ENCODE measurements at regions not wholly inside any gene's neighbourhood (a gene's known extent, or its start where the extent isn't known, plus 50 kb on each side); places are given as distances from the start of the nearest gene placed in this dataset.

DNA sequence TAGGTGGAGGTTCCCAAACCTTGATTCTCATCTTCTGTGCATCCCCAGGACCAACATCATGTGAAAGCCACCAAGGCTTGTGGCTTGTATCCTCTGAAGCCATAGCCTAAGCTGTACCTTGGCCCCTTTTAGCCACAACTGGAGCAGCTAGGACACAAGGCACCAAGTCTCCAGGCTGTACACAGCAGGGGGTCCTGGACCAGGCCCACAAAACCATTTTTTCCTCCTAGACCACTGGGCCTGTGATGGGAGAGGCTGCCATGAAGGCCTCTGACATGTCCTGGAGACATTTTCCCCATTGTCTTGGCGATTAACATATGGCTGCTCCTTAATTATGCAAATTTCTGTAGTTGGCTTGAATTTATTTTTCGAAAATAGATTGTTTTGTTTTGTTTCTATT lies 114.8 kb upstream of the LAMA2 start:
- TF ChIP-seq, protein P1, sequence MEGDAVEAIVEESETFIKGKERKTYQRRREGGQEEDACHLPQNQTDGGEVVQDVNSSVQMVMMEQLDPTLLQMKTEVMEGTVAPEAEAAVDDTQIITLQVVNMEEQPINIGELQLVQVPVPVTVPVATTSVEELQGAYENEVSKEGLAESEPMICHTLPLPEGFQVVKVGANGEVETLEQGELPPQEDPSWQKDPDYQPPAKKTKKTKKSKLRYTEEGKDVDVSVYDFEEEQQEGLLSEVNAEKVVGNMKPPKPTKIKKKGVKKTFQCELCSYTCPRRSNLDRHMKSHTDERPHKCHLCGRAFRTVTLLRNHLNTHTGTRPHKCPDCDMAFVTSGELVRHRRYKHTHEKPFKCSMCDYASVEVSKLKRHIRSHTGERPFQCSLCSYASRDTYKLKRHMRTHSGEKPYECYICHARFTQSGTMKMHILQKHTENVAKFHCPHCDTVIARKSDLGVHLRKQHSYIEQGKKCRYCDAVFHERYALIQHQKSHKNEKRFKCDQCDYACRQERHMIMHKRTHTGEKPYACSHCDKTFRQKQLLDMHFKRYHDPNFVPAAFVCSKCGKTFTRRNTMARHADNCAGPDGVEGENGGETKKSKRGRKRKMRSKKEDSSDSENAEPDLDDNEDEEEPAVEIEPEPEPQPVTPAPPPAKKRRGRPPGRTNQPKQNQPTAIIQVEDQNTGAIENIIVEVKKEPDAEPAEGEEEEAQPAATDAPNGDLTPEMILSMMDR (IDR thresholded peaks at IDR 0.05) = no peak
- TF ChIP-seq POLR2AphosphoS5 (IDR thresholded peaks at IDR 0.05) = no peak
